Osteoblast (primary cell): ENCODE measurements at regions not wholly inside any gene's neighbourhood (a gene's known extent, or its start where the extent isn't known, plus 50 kb on each side); places are given as distances from the start of the nearest gene placed in this dataset.

Source experiments
- DNase-seq: peaks from one replicate; pipeline ENCODE4 v3.0.0; 2011; ENCODE audit warnings: low spot score, mixed read lengths; ENCODE audit not compliant: insufficient read length; ENCODE audit errors: missing footprints
- H2AFZ ChIP-seq: 2 replicates; pipeline ENCODE4 v1.6.0; 2011; ENCODE audit warnings: mild to moderate bottlenecking, low read length
- H3K27ac ChIP-seq: 2 replicates; pipeline ENCODE4 v1.5.1; 2011; ENCODE audit warnings: mild to moderate bottlenecking, low read depth, low read length, moderate library complexity
- H3K27me3 ChIP-seq: 2 replicates; pipeline ENCODE4 v1.6.0; 2012; ENCODE audit warnings: mild to moderate bottlenecking, control low read depth, inconsistent platforms, low read length, moderate library complexity; ENCODE audit not compliant: insufficient read depth
- H3K36me3 ChIP-seq: 2 replicates; pipeline ENCODE4 v1.5.1; 2011; ENCODE audit warnings: mild to moderate bottlenecking, low read length, control low read depth, moderate library complexity; ENCODE audit not compliant: insufficient read depth
- H3K4me1 ChIP-seq: 2 replicates; pipeline ENCODE4 v1.5.1; 2011; ENCODE audit warnings: mild to moderate bottlenecking, low read length, control low read depth, moderate library complexity; ENCODE audit not compliant: insufficient read depth
- H3K4me2 ChIP-seq: 2 replicates; pipeline ENCODE4 v1.6.0; 2011; ENCODE audit warnings: mild to moderate bottlenecking, low read length; ENCODE audit not compliant: insufficient read depth
- H3K4me3 ChIP-seq: fragments of 200-600 bp; sonication (generic); 3 replicates; pipeline ENCODE4 v1.5.1; 2012; ENCODE audit warnings: mild to moderate bottlenecking, low read length, inconsistent platforms; ENCODE audit not compliant: insufficient read depth
- H3K79me2 ChIP-seq: 2 replicates; pipeline ENCODE4 v1.6.0; 2012; ENCODE audit warnings: mild to moderate bottlenecking, low read length, control low read depth, inconsistent platforms; ENCODE audit not compliant: insufficient read depth
- H3K9me3 ChIP-seq: 2 replicates; pipeline ENCODE4 v1.5.1; 2011; ENCODE audit warnings: low read depth, low read length, control low read depth
- H4K20me1 ChIP-seq: 2 replicates; pipeline ENCODE4 v1.6.0; 2012; ENCODE audit warnings: mild to moderate bottlenecking, low read length, control low read depth; ENCODE audit not compliant: insufficient read depth
- TF ChIP-seq, protein P1 (sequence below): IDR thresholded peaks from 2 replicates; pipeline ENCODE4 v1.5.1; 2011; ENCODE audit warnings: mild to moderate bottlenecking, low read depth, low read length, moderate library complexity; ENCODE audit errors: extremely low read depth

DNA sequence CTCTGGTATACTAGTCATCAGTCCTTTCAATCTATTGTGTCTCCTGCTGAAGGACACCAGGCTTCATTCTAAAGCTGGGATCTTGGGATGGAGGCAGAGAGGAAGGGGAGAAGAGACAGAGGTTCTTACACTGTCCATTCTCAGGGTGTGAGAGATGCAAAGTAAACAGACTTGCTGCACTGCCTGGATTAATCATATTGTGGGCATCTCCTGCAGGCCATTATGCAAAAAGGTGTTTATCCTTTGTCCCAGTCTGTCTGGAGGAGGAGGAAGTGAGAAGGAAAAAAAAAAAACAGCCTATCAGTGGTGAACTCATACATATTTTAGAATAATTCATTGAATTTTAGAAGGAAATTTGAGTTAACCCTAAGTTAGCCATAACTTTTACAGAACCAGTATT lies 92.9 kb upstream of the TNPO1 start:
- Histone ChIP-seq H2AFZ (no peak overlapping the region), H4K20me1 (no peaks in the 10 kb centered on the region), H3K27me3 (peaks cover 4% of the 10 kb centered on the region), H3K9me3 (no peaks in the 10 kb centered on the region), H3K4me1 (no peaks in the 10 kb centered on the region), H3K36me3 (no peaks in the 10 kb centered on the region), H3K79me2 (no peaks in the 10 kb centered on the region), H3K4me2 (no peak overlapping the region), H3K4me3 (no peak overlapping the region), H3K27ac (no peak overlapping the region)
- no peak for DNase-seq
- TF ChIP-seq, protein P1, sequence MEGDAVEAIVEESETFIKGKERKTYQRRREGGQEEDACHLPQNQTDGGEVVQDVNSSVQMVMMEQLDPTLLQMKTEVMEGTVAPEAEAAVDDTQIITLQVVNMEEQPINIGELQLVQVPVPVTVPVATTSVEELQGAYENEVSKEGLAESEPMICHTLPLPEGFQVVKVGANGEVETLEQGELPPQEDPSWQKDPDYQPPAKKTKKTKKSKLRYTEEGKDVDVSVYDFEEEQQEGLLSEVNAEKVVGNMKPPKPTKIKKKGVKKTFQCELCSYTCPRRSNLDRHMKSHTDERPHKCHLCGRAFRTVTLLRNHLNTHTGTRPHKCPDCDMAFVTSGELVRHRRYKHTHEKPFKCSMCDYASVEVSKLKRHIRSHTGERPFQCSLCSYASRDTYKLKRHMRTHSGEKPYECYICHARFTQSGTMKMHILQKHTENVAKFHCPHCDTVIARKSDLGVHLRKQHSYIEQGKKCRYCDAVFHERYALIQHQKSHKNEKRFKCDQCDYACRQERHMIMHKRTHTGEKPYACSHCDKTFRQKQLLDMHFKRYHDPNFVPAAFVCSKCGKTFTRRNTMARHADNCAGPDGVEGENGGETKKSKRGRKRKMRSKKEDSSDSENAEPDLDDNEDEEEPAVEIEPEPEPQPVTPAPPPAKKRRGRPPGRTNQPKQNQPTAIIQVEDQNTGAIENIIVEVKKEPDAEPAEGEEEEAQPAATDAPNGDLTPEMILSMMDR, result no peak

DNA sequence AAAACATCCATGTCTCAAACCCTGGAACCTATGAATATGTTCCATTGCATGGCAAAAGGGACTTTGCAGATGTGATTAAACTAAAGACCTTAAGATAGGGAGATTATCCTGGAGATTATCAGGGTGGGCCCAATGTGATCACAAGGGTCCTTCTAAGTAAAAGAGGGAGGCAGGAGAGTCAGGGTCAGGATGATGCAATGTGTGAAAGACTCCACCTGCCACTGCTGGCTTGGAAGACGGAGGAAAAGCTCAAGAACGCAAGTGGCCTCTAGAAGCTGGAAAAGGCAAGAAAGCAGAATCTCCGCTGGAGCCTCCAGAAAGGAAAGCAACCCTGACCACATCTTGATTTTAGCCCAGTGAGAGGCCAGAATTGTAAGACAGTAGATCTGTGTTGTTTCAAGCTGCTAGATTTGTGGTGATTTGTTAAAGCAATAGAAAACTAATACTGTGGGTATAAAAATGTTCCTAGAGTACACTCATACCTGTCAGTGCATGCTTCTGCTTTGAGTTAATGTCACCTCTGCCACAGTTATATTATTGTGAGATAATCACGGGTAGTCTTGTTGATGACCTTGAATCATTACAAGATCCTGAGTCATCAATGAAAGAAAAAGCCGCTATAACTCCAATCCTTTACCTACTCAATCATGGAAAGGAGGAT lies 93.5 kb upstream of the TNPO1 start:
- Histone ChIP-seq H3K9me3 (no peaks in the 10 kb centered on the region), H3K27ac (no peak overlapping the region), H3K79me2 (no peaks in the 10 kb centered on the region), H2AFZ (no peak overlapping the region), H3K4me1 (no peaks in the 10 kb centered on the region), H3K4me2 (no peak overlapping the region), H3K36me3 (no peaks in the 10 kb centered on the region), H3K4me3 (no peak overlapping the region), H3K27me3 (peaks cover 4% of the 10 kb centered on the region), H4K20me1 (no peaks in the 10 kb centered on the region)
- no peak for DNase-seq
- TF ChIP-seq, protein P1, result no peak

DNA sequence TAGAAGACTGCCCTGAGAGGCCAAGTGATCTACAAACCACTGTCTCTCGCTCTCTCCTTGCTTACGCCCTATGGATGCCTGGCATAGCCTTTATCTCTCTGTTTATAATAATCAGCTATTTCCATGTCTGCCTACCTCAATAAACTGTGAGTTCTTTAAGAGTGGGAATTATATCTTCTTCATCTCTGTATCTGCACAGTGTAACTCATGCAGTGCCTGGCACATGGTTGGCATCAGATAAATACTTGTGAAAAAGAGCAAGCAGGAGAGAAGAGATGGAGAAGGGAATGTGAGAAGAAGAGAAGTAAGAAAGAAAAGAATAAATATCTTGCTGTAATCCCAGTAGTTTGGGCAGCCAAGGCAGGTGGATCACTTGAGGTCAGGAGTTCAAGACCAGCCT lies 94.6 kb upstream of the TNPO1 start:
- Histone ChIP-seq H3K9me3 (no peaks in the 10 kb centered on the region), H2AFZ (no peak overlapping the region), H3K4me2 (no peak overlapping the region), H3K4me3 (no peak overlapping the region), H4K20me1 (no peaks in the 10 kb centered on the region), H3K36me3 (no peaks in the 10 kb centered on the region), H3K27ac (no peak overlapping the region), H3K79me2 (no peaks in the 10 kb centered on the region), H3K27me3 (peaks cover 4% of the 10 kb centered on the region), H3K4me1 (no peaks in the 10 kb centered on the region)
- DNase-seq, result no peak
- TF ChIP-seq, protein P1, result no peak

DNA sequence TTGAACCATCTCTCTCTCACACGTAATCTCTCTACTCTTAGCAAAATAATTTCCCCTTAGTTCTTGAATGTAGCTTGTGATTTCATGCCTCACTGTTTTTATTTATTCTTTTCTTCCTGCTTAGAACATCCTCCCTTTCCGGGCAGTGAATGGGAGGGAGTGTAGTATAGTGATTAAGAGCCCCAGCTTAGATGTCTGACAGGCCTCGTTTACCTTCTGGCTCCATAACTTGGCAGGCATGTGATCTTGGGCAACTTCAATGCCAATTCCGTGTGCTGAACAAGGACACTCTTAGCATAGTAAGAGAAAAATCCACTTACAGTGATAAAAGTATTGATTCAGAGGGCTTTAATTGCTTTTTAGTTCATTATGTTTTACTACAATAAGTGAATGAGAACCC lies 96.3 kb upstream of the TNPO1 start:
- Histone ChIP-seq H3K79me2 (no peaks in the 10 kb centered on the region), H3K4me2 (no peak overlapping the region), H4K20me1 (no peaks in the 10 kb centered on the region), H2AFZ (no peak overlapping the region), H3K4me3 (no peak overlapping the region), H3K27me3 (peaks cover 4% of the 10 kb centered on the region), H3K4me1 (no peaks in the 10 kb centered on the region), H3K9me3 (no peaks in the 10 kb centered on the region), H3K36me3 (no peaks in the 10 kb centered on the region), H3K27ac (no peak overlapping the region)
- TF ChIP-seq, protein P1, result no peak
- no peak for DNase-seq
